Ectodermal cell (in vitro differentiated cells): ENCODE measurements at regions not wholly inside any gene's neighbourhood (a gene's known extent, or its start where the extent isn't known, plus 50 kb on each side); places are given as distances from the start of the nearest gene placed in this dataset.

Experiments
- H3K27ac ChIP-seq: 2 replicates; pipeline ENCODE4 v1.7.0; 2013; ENCODE audit warnings: mild to moderate bottlenecking, low read depth, low read length; ENCODE audit not compliant: insufficient read depth, poor library complexity, severe bottlenecking
- H3K27me3 ChIP-seq: 2 replicates; pipeline ENCODE4 v1.7.0; 2013; ENCODE audit warnings: mild to moderate bottlenecking, low read length; ENCODE audit not compliant: insufficient read depth, control insufficient read depth, poor library complexity, severe bottlenecking
- H3K36me3 ChIP-seq: one replicate; pipeline ENCODE4 v1.7.0; 2013; ENCODE audit warnings: low read length; ENCODE audit not compliant: control insufficient read depth, insufficient read depth
- H3K4me1 ChIP-seq: one replicate; pipeline ENCODE4 v1.7.0; 2013; ENCODE audit warnings: low read length; ENCODE audit not compliant: control insufficient read depth, insufficient read depth
- H3K4me3 ChIP-seq: 2 replicates; pipeline ENCODE4 v1.7.0; 2013; ENCODE audit warnings: low read depth, low read length, control low read depth; ENCODE audit not compliant: insufficient read depth
- H3K9me3 ChIP-seq: 2 replicates; pipeline ENCODE4 v1.7.0; 2013; ENCODE audit warnings: mild to moderate bottlenecking, low read length, moderate library complexity; ENCODE audit not compliant: control insufficient read depth
- WGBS, 2 experiments: methylation state at CpG; one replicate each; pipeline ENCODE4 v1.1.7; 2013; ENCODE audit warnings: missing lambda C conversion rate in 2 of 2; 5-methylcytosine and 5-hydroxymethylcytosine counted together

DNA sequence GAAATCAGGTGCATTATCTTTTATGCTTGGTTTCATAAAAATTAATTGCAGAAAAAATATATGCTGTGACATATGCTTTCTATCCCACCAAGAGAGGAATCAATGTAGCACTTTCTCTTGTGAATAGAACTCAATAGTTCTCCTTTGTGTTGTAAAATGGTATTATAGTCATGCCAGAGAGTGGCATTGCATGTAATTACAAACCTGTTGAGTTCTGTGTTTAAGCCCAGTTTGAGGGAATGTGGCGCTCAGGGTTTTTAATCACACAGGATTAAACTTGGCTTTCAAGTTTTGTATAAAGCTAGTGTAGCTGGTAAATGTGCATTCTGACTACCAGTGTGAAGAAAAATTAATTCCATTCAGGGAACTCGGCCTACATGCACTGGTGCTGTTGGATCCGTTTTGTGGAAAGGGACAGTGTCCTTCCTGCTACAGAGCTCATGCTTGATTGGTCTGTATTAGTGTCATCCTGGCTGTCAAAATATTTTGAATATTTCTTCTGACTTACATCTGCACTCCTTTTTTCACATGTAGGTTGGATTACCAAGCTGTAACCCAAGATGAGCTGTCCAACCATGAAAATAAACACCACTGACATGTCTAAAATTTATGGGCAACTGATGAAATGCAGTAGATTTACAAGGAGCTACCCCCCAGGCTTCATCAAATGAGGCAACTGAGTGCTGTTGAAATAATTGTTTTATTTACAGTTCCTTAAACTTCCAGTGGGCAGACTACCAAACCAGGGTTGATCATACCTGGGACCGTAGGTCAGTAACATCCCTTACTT is 80.3 kb downstream of the SLC4A3 start:
- WGBS, 2 experiments: 83 to 90% methylated on average over 4 of the region's 4 CpGs
- Histone ChIP-seq H3K36me3 (no peaks in the 10 kb centered on the region), H3K4me1 (peaks cover 14% of the 10 kb centered on the region), H3K4me3 (no peak overlapping the region), H3K27me3 (no peaks in the 10 kb centered on the region), H3K9me3 (no peaks in the 10 kb centered on the region), H3K27ac (no peak overlapping the region)

DNA sequence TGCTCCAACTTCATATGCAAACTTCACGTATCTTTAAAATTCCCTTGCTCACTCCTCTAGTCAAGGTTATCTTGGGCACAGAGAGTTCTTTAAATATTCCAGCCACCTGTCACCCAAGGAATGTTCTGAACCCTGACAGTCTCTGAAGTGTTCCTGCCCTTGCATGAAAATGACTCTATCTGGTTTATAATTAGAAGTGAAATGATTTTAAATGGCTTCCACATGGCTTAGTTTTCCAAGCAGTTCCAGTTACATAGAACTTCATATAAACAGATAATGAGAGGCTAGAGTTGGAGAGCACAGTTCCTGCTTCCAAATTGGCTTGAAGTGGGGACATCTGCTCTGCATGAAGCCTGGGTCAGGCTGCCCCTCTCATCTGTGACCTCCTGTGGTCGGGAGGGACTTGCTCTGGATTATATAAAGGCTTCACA is 81.9 kb downstream of the SLC4A3 start:
- no peak overlapping the region for H3K27ac ChIP-seq
- no peak overlapping the region for H3K4me3 ChIP-seq
- H3K36me3 ChIP-seq: no peaks in the 10 kb centered on the region
- H3K9me3 ChIP-seq: no peaks in the 10 kb centered on the region
- H3K27me3 ChIP-seq: no peaks in the 10 kb centered on the region
- 88 to 91% methylated on average over 2 of the region's 2 CpGs for WGBS, 2 experiments
- peaks cover 8% of the 10 kb centered on the region for H3K4me1 ChIP-seq

GRCh38 chr2:219713110-219713509 is 85.7 kb downstream of the SLC4A3 start:
- no peaks in the 10 kb centered on the region for H3K27me3 ChIP-seq
- H3K36me3 ChIP-seq: no peaks in the 10 kb centered on the region
- H3K27ac ChIP-seq: no peak overlapping the region
- H3K4me3 ChIP-seq: no peak overlapping the region
- WGBS, 2 experiments: 81 to 88% methylated on average over 1 of the region's 1 CpG
- no peaks in the 10 kb centered on the region for H3K4me1 ChIP-seq
- no peaks in the 10 kb centered on the region for H3K9me3 ChIP-seq

GRCh38 chr2:219714681-219715400 is 87.4 kb downstream of the SLC4A3 start:
- whole genome bisulfite sequencing, 2 experiments: 91 to 95% methylated on average over 1 of the region's 1 CpG
- no peak overlapping the region for H3K27ac ChIP-seq

DNA sequence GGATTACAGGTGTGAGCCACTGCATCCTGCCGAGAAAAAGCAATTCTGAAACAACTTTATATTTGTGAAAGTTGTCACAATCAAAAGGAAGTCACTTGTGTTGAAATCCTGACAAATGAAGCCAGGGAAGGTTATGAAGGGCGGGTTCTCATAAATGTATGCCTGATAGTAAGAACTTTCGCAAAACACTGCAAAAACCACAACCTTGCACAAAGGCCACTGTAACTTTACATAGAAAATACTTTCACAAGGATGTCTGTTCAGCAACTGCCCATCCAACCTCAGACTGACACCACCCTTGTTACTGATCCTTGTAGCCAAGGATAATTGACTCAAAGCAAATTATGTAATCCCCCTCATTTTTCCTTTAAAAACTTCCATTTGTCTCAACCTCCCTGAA is 90.6 kb downstream of the SLC4A3 start:
- H3K36me3 ChIP-seq: no peaks in the 10 kb centered on the region
- no peaks in the 10 kb centered on the region for H3K4me1 ChIP-seq
- no peak overlapping the region for H3K27ac ChIP-seq
- H3K4me3 ChIP-seq: no peak overlapping the region
- no peaks in the 10 kb centered on the region for H3K9me3 ChIP-seq
- no peaks in the 10 kb centered on the region for H3K27me3 ChIP-seq
- 93 to 94% methylated on average over 3 of the region's 3 CpGs for WGBS, 2 experiments

More at GRCh38 chr2:219714681-219715400, 87.4 kb downstream of the SLC4A3 start:
- no peaks in the 10 kb centered on the region for H3K4me1 ChIP-seq
- no peaks in the 10 kb centered on the region for H3K36me3 ChIP-seq
- H3K27me3 ChIP-seq: no peaks in the 10 kb centered on the region
- no peaks in the 10 kb centered on the region for H3K9me3 ChIP-seq
- H3K4me3 ChIP-seq: no peak overlapping the region

DNA sequence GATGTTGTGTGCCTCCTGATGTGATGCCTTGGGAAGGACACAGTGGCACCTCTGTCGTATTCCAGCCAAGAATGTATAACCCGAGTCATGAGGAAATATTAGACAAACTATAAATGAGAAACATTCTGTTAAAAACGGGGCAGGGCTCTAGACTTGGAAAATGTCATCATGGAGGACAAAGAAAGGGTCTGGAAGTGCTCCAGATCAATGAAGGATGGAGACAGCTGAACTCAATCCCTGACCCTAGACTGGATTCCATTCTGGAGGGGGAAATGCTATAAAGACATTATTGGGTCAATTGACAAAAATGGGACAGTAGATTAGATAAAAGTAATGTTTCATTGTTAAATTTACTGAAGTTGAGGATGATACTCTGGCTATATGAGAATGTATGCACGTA is 92.1 kb downstream of the SLC4A3 start:
- Histone ChIP-seq H3K27ac (no peak overlapping the region), H3K27me3 (no peaks in the 10 kb centered on the region), H3K4me3 (no peak overlapping the region), H3K4me1 (no peaks in the 10 kb centered on the region), H3K9me3 (no peaks in the 10 kb centered on the region), H3K36me3 (no peaks in the 10 kb centered on the region)
- WGBS, 2 experiments: 91 to 92% methylated on average over 4 of the region's 4 CpGs

DNA sequence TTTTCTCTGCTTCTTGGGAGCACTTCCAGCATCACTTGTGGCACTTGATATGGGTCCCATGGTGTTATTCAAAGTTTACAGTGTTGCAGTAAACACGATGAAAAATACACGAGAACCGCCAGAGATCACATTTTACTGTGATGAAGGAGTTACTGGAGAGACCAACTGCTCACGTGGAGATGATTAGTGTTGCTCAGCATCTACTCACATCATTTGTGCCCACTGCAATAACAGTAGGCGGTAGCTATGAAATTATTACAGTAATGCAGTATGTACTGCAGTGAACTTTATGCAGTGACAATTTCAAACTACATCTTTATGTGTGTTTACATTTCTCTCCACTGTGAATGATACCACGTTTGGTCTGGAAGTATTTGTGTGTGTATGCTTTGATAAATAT is 93.5 kb downstream of the SLC4A3 start:
- Histone ChIP-seq H3K27ac (no peak overlapping the region), H3K9me3 (no peaks in the 10 kb centered on the region), H3K4me3 (no peak overlapping the region), H3K36me3 (no peaks in the 10 kb centered on the region), H3K27me3 (no peaks in the 10 kb centered on the region), H3K4me1 (no peaks in the 10 kb centered on the region)
- WGBS, 2 experiments: 90 to 96% methylated on average over 5 of the region's 6 CpGs

- H3K4me3 ChIP-seq: no peak overlapping the region
- no peak overlapping the region for H3K27ac ChIP-seq
- H3K4me1 ChIP-seq: no peaks in the 10 kb centered on the region
- H3K9me3 ChIP-seq: no peaks in the 10 kb centered on the region
- H3K36me3 ChIP-seq: no peaks in the 10 kb centered on the region
- 94 to 95% methylated on average over 10 of the region's 10 CpGs for WGBS, 2 experiments
- H3K27me3 ChIP-seq: no peaks in the 10 kb centered on the region
These were observed 94.9 kb downstream of the SLC4A3 start for GRCh38 chr2:219722276-219722879.

DNA sequence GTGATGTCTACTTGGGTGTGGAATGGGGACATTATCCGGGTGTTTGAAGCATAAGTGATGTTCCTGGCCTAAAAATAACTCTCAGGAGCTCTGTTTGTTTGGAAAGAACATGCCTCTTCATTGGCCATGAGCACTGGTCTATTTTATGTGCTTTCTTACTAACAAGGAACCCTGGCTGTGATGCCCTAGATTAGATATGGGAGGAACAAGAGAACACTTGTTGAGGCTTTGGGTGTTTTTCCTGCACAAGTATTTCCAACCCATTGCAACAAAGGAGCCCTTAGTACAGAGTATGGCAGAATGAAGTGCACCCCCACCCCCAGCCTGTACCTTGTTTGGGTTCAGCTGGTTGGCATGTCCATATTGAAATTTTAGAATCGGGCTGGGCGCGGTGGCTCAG is 95.9 kb downstream of the SLC4A3 start:
- H3K27me3 ChIP-seq: no peaks in the 10 kb centered on the region
- no peaks in the 10 kb centered on the region for H3K9me3 ChIP-seq
- 91 to 93% methylated on average over 4 of the region's 4 CpGs for WGBS, 2 experiments
- no peaks in the 10 kb centered on the region for H3K36me3 ChIP-seq
- H3K27ac ChIP-seq: no peak overlapping the region
- H3K4me1 ChIP-seq: no peaks in the 10 kb centered on the region
- H3K4me3 ChIP-seq: no peak overlapping the region

DNA sequence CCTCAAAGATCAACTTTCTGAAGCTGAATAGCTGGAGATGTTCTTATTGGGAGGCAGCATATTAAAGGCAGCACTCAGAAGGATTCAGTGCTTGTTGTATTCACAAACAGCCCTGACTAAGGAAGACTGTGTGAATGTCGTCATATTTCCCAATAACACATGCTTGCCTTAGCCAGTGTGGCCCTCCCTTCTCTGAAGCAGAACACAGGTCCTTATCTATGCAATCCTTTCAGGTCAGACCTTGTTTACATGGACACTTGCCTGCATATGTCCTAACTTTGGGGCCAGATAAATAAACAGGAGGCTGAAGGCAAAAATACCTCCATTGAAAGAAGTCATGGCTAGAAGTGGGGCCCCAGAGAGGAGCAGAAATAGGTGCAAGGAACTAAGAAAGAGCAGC is 97.2 kb downstream of the SLC4A3 start:
- 89 to 90% methylated on average over 1 of the region's 1 CpG for WGBS, 2 experiments
- Histone ChIP-seq H3K27me3 (no peaks in the 10 kb centered on the region), H3K36me3 (no peaks in the 10 kb centered on the region), H3K4me3 (no peak overlapping the region), H3K4me1 (no peaks in the 10 kb centered on the region), H3K27ac (no peak overlapping the region), H3K9me3 (no peaks in the 10 kb centered on the region)
